ENCODE measurements at regions not wholly inside any gene's neighbourhood (a gene's known extent, or its start where the extent isn't known, plus 50 kb on each side); places are given as distances from the start of the nearest gene placed in this dataset.

GRCh38 chr5:68478301-68479095 is 262.9 kb downstream of the PIK3R1 start:
- TF ChIP-seq POLR2A (IDR thresholded peaks at IDR 0.05; ENCODE audit: low read length), result no peak
- no peak for TF ChIP-seq GATA1 (IDR thresholded peaks at IDR 0.05; ENCODE audit: low read depth, low read length)
